Activated T-cell treated with anti-CD3 and anti-CD28 coated beads, Interleukin-2, amount 50 U/mL, for 72 hours (primary cell): ENCODE measurements at regions not wholly inside any gene's neighbourhood (a gene's known extent, or its start where the extent isn't known, plus 50 kb on each side); places are given as distances from the start of the nearest gene placed in this dataset.

Experiments used
- ATAC-seq, 2 donors: fragments of 150-1000 bp; cut with Tn5 transposase; replicated peaks in 1 of 2; 2 replicates each; pipeline ENCODE4 v1.10.0; 2021; ENCODE audit warnings: moderate library complexity in 2 of 2, mild to moderate bottlenecking in 1 of 2
- DNase-seq, 2 donors: peaks; one replicate each; pipeline ENCODE4 v3.0.0; 2021 to 2022; ENCODE audit warnings: mixed read lengths in 1 of 2
- H3K27ac Mint-ChIP-seq: one replicate; pipeline ENCODE4 v1.8.0; 2022; ENCODE audit warnings: mild to moderate bottlenecking, moderate library complexity, mixed read lengths
- H3K27me3 Mint-ChIP-seq: one replicate; pipeline ENCODE4 v1.8.0; 2022; ENCODE audit warnings: low read depth, mixed read lengths
- H3K36me3 Mint-ChIP-seq, 2 donors: one replicate each; pipeline ENCODE4 v1.8.0; 2022; ENCODE audit warnings: mixed read lengths in 2 of 2, mild to moderate bottlenecking in 1 of 2; ENCODE audit not compliant: insufficient read depth in 2 of 2
- H3K4me1 Mint-ChIP-seq: one replicate; pipeline ENCODE4 v1.8.0; 2022; ENCODE audit warnings: low read depth, mixed read lengths
- H3K4me3 Mint-ChIP-seq, 2 donors: one replicate each; pipeline ENCODE4 v1.8.0; 2022; ENCODE audit warnings: mild to moderate bottlenecking in 2 of 2, mixed read lengths in 2 of 2, moderate library complexity in 2 of 2
- H3K9me3 Mint-ChIP-seq, 2 donors: one replicate each; pipeline ENCODE4 v1.8.0; 2022; ENCODE audit warnings: mixed read lengths in 2 of 2

- Mint-ChIP-seq H3K36me3 (no peaks in the 10 kb centered on the region), H3K9me3 (no peaks in the 10 kb centered on the region), H3K4me1 (no peaks in the 10 kb centered on the region), H3K27ac (no peak overlapping the region), H3K4me3 (no peak overlapping the region), H3K27me3 (peaks cover 5% of the 10 kb centered on the region)
- ATAC-seq (no peak), DNase-seq (no peak)
Observed at GRCh38 chr10:43885842-43886241, 237.2 kb upstream of the ZNF32 start.

GRCh38 chr10:43885252-43885651, 236.6 kb upstream of the ZNF32 start:
- H3K27me3 Mint-ChIP-seq, result no peaks in the 10 kb centered on the region
- no peak overlapping the region for H3K4me3 Mint-ChIP-seq
- ATAC-seq (no peak), DNase-seq (no peak)
- no peaks in the 10 kb centered on the region for H3K36me3 Mint-ChIP-seq
- no peaks in the 10 kb centered on the region for H3K4me1 Mint-ChIP-seq
- no peaks in the 10 kb centered on the region for H3K9me3 Mint-ChIP-seq
- no peak overlapping the region for H3K27ac Mint-ChIP-seq

- DNase-seq (no peak), ATAC-seq (no peak)
- Mint-ChIP-seq H3K4me1 (no peaks in the 10 kb centered on the region), H3K27ac (no peak overlapping the region), H3K4me3 (no peak overlapping the region), H3K9me3 (no peaks in the 10 kb centered on the region), H3K36me3 (no peaks in the 10 kb centered on the region), H3K27me3 (no peaks in the 10 kb centered on the region)
Observed at GRCh38 chr10:43884501-43885105, 235.9 kb upstream of the ZNF32 start.

GRCh38 chr10:43882711-43883110, 234.0 kb upstream of the ZNF32 start:
- no peak for ATAC-seq
- H3K4me3 Mint-ChIP-seq, result no peak overlapping the region
- no peak for DNase-seq
- no peak overlapping the region for H3K27ac Mint-ChIP-seq
- H3K27me3 Mint-ChIP-seq, result no peaks in the 10 kb centered on the region
- H3K36me3 Mint-ChIP-seq, result no peaks in the 10 kb centered on the region
- H3K9me3 Mint-ChIP-seq, result no peaks in the 10 kb centered on the region
- peaks cover 3% of the 10 kb centered on the region for H3K4me1 Mint-ChIP-seq

GRCh38 chr10:43881657-43882056, 233.0 kb upstream of the ZNF32 start:
- ATAC-seq (no peak), DNase-seq (no peak)
- H3K36me3 Mint-ChIP-seq, result no peaks in the 10 kb centered on the region
- no peak overlapping the region for H3K4me3 Mint-ChIP-seq
- no peaks in the 10 kb centered on the region for H3K27me3 Mint-ChIP-seq
- H3K4me1 Mint-ChIP-seq, result peaks cover 3% of the 10 kb centered on the region
- no peak overlapping the region for H3K27ac Mint-ChIP-seq
- no peaks in the 10 kb centered on the region for H3K9me3 Mint-ChIP-seq

- ATAC-seq, result no peak
- Mint-ChIP-seq H3K9me3 (no peaks in the 10 kb centered on the region), H3K4me3 (no peak overlapping the region), H3K36me3 (no peaks in the 10 kb centered on the region), H3K4me1 (peaks cover 3% of the 10 kb centered on the region), H3K27me3 (no peaks in the 10 kb centered on the region), H3K27ac (no peak overlapping the region)
- DNase-seq, result no peak
Observed at GRCh38 chr10:43880160-43880559, 231.5 kb upstream of the ZNF32 start.

- Mint-ChIP-seq H3K4me3 (no peak overlapping the region), H3K27ac (no peak overlapping the region), H3K4me1 (peaks cover 3% of the 10 kb centered on the region), H3K36me3 (no peaks in the 10 kb centered on the region), H3K9me3 (no peaks in the 10 kb centered on the region), H3K27me3 (no peaks in the 10 kb centered on the region)
- ATAC-seq, result no peak
- DNase-seq, result no peak
Observed at GRCh38 chr10:43879742-43880141, 231.1 kb upstream of the ZNF32 start.

GRCh38 chr10:43879162-43879561, 230.5 kb upstream of the ZNF32 start:
- no peak for ATAC-seq
- Mint-ChIP-seq H3K27me3 (no peaks in the 10 kb centered on the region), H3K4me1 (peaks cover 3% of the 10 kb centered on the region), H3K4me3 (no peak overlapping the region), H3K36me3 (no peaks in the 10 kb centered on the region), H3K9me3 (no peaks in the 10 kb centered on the region), H3K27ac (no peak overlapping the region)
- no peak for DNase-seq

- no peak for DNase-seq
- no peaks in the 10 kb centered on the region for H3K36me3 Mint-ChIP-seq
- H3K9me3 Mint-ChIP-seq, result no peaks in the 10 kb centered on the region
- no peak overlapping the region for H3K27ac Mint-ChIP-seq
- H3K4me3 Mint-ChIP-seq, result no peak overlapping the region
- peaks cover 3% of the 10 kb centered on the region for H3K4me1 Mint-ChIP-seq
- no peaks in the 10 kb centered on the region for H3K27me3 Mint-ChIP-seq
- no peak for ATAC-seq
Observed at GRCh38 chr10:43878386-43878785, 229.7 kb upstream of the ZNF32 start.

GRCh38 chr10:43876976-43877375, 228.3 kb upstream of the ZNF32 start:
- no peaks in the 10 kb centered on the region for H3K36me3 Mint-ChIP-seq
- H3K4me3 Mint-ChIP-seq, result no peak overlapping the region
- no peak for DNase-seq
- H3K9me3 Mint-ChIP-seq, result no peaks in the 10 kb centered on the region
- H3K27me3 Mint-ChIP-seq, result no peaks in the 10 kb centered on the region
- H3K4me1 Mint-ChIP-seq, result peaks cover 3% of the 10 kb centered on the region
- ATAC-seq, result no peak
- no peak overlapping the region for H3K27ac Mint-ChIP-seq

GRCh38 chr10:43874984-43875383, 226.3 kb upstream of the ZNF32 start:
- no peak overlapping the region for H3K27ac Mint-ChIP-seq
- DNase-seq (no peak), ATAC-seq (no peak)
- H3K9me3 Mint-ChIP-seq, result no peaks in the 10 kb centered on the region
- H3K36me3 Mint-ChIP-seq, result no peaks in the 10 kb centered on the region
- peaks cover 3% of the 10 kb centered on the region for H3K4me1 Mint-ChIP-seq
- H3K27me3 Mint-ChIP-seq, result no peaks in the 10 kb centered on the region
- H3K4me3 Mint-ChIP-seq, result no peak overlapping the region

- DNase-seq (no peak), ATAC-seq (no peak)
- Mint-ChIP-seq H3K36me3 (no peaks in the 10 kb centered on the region), H3K27me3 (no peaks in the 10 kb centered on the region), H3K4me3 (no peak overlapping the region), H3K4me1 (peaks cover under 1% of the 10 kb centered on the region), H3K27ac (no peak overlapping the region), H3K9me3 (no peaks in the 10 kb centered on the region)
Observed at GRCh38 chr10:43873717-43874116, 225.0 kb upstream of the ZNF32 start.

GRCh38 chr10:43872644-43873043, 224.0 kb upstream of the ZNF32 start:
- DNase-seq (no peak), ATAC-seq (no peak)
- Mint-ChIP-seq H3K36me3 (no peaks in the 10 kb centered on the region), H3K27me3 (no peaks in the 10 kb centered on the region), H3K4me1 (no peaks in the 10 kb centered on the region), H3K9me3 (no peaks in the 10 kb centered on the region), H3K4me3 (no peak overlapping the region), H3K27ac (no peak overlapping the region)

GRCh38 chr10:43871545-43871944, 222.9 kb upstream of the ZNF32 start:
- Mint-ChIP-seq H3K36me3 (no peaks in the 10 kb centered on the region), H3K4me1 (no peaks in the 10 kb centered on the region), H3K27ac (no peak overlapping the region), H3K4me3 (no peak overlapping the region), H3K9me3 (no peaks in the 10 kb centered on the region), H3K27me3 (no peaks in the 10 kb centered on the region)
- ATAC-seq (no peak), DNase-seq (no peak)
